ENCODE measurements at regions not wholly inside any gene's neighbourhood (a gene's known extent, or its start where the extent isn't known, plus 50 kb on each side); places are given as distances from the start of the nearest gene placed in this dataset.

GRCh38 chr3:155029941-155030340, 50.2 kb upstream of the MME start:
- no peak for DNase-seq

DNA sequence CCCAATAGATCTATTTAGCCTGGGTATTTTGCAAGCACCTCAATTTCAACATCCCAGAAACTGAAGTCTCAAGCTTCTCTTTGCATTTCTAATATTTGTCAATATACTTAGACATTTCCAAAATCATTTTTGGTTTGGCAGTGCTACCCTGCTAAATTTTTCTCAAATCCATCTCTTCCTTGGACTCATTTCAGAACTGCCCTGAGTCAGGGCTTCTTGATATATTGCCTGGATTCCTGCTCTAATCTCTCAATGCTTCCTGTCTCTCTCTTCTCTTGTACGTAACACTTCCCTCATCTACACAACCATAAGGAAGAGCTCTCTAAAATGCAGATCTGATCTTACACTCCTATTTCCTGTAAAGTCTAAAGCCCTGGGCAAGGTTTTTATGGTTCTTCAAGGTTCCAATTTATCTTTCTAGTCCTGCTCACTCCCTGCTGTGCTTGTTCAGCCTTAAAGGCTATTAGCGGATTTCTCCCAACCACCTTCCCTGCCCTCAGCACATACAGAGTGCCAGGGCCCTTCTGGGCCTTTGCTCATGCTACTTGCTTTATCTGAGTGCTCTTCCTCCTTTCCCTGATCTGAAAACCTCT, 53.0 kb upstream of the MME start:
- DNase-seq, result no peak

- DNase-seq, result no peak
Observed at GRCh38 chr3:155024006-155024638, 56.0 kb upstream of the MME start.

DNA sequence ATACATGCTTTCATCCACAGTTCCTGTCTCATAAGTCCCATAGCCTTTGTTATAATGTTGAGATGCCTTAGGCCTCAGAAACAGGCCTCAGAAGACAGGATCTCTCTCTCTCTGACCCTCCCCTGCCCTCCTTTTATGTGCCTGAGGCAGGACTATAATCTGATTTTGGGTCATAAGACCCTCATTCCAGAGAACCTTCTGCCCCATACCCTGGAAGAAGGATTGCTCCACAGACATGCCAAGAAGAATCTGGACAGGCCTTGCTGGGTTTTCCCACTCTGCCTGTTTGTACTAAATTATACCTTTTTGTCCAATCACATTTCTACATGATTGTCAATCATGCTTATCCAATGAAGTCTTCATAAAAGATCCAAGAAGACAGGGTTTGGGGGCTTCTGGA, 57.2 kb upstream of the MME start:
- DNase-seq, result no peak

DNA sequence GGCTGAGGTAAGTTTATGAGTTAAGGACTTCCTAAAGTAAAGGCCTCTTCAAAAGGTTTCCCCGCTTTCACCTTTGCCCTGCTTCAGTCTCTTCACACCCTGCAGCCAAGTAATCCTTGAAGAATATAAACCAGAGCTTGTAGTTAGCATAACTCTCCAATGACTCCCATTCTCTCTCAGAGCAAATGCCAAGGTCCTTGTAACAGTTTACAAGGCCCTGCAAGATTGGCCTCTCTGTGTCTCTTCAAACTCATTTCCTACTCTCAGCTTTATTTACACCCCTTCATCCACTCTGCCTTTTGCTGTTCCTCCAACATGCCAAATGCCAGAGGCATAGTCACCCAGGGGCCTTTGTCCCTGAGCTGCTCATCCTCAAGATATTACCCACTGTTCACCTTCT, 60.5 kb upstream of the MME start:
- no peak for DNase-seq

- no peak for DNase-seq
Observed at GRCh38 chr3:155018621-155019330, 61.3 kb upstream of the MME start.

DNA sequence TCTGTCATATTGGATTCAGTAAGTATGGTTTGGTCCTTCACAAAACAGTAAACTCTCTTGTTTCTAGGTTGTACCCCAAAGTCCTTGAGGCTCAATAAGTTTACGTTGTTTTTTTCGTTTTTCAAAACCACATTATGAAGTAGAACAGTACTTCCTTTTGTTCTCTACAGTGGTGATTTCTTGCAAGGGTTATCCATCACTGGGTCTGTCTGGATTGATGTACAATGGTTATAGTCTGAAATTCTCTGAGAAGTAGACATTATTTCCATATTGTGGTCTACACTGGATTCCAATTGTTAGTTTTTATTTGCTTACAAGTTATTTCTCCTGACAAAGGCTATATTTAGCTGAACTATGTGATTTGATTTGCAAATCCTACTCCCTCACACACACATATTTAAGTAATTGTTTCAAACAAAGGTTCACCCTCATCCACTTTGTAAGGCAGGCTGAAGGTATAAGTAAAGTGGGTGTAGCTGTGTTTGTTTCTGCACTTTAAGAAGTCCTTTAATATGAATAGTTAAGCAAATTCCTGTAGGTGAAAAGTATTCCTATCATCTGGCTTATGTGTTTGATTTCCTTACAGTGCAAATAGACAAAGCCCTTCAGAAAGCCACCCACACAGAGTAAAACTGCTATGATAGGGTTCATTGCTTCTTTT, 64.2 kb upstream of the MME start:
- no peak for DNase-seq

DNA sequence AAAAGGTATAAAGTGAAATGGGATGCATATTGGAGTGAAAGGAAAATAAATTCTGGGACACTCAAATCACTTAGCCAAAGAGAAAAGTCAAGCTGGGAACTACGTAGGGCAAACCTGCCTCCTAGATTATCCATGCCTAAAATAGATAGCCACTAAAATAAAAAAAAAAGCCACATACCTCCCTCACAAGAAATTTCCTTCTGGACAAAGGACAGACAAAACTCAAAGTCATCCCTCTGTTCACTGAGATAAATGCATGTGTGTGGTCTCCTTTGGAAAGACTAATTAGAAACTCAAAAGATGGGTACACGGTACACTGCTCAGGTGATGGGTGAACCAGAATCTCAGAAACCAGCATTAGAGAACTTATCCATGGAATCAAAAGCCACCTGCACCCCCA, 65.2 kb upstream of the MME start:
- no peak for DNase-seq

DNA sequence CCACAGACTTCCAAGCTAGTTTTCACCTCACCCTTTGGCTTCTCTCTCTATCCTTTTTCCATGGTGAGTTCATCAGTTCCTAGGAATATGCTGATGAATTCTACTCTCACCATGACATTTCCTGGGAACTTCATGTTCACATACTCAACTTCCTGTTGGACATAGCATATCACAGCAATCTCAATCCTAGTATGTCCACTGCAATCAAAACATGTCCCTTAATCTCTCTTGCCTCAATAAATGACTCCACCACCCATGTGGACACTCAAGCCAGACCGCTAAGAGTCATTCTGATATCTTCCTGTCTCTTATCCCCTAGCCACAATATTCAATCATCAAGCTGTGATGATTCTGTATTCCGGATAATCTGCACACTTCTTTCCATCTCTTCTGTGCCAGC, 66.7 kb upstream of the MME start:
- no peak for DNase-seq

GRCh38 chr3:155012584-155012983, 67.5 kb upstream of the MME start:
- DNase-seq, result no peak

DNA sequence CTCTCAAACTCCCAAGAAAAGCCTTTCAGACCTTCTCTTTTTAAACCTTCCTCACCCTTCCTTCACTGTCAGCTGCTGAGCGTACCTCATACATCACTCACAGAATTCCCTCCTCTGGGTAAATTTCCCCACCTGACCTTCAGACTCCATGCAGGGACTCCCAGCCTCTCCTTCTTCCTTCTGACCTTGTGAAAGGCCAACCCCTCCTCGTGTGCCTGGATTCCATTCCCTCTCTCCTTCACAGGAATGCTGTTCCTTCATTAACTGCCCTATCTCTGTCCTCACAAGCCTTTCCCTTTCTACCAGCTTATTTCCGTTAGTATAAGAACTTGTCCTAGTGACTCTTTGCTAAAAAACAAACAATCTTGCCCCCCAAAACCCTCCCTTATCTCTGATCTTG, 69.7 kb upstream of the MME start:
- no peak for DNase-seq

DNA sequence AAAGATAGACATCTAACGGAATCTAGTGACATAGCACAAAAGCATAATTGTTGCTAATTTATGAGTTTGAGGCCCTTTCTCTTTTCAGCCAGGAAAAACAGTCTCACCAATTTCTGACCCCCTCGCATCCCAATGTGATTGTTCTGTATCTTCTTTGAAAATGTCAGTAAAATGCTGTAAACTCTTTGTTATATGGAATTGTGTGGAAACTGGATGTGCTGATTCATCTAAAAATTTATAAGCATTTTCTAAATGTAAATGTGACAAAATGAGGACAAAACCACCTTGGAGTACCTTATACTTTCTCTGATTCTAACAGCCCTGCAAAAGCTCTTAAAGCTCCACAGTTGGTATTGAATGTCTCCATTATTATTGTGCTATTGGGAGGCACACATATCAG, 70.9 kb upstream of the MME start:
- DNase-seq, result no peak

GRCh38 chr3:155007729-155008128, 72.4 kb upstream of the MME start:
- DNase-seq, result no peak

GRCh38 chr3:155001289-155002010, 78.7 kb upstream of the MME start:
- no peak for DNase-seq

DNA sequence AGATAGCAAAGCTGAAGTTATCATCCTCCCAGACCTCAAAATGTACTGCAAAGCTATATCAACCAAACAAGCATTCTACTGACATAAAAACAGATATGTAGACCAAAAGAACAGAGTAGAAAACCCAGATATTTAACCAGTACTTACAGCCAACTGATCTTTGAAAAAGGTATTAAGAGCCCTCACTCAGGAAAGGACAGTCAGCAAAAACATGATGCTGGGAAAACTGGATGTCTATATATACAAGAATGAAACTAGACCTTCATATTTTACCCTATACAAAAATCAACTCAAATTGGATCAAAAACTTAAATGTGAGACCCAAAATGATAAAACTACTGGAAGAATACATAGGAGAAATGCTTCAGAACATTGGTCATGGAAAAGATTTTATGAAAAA, 87.5 kb upstream of the MME start:
- DNase-seq, result no peak

DNA sequence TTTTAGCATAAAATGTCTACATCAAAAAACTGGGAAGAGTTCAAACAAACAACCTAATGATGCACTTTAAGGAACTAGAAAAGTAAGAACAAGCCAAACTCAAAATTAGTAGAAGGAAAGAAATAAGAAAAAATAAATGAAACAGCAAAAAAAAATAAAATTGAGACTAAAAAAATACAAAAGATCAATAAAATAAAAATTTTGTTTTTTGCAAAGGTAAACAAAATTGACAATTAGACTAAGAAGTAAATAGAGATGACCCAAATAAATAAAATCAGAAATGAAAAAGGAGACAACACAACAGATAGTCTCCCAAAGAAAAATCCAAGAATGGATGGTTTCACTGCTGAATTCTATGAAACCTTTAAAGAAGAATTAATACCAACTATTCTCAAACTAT, 89.6 kb upstream of the MME start:
- DNase-seq, result no peak

DNA sequence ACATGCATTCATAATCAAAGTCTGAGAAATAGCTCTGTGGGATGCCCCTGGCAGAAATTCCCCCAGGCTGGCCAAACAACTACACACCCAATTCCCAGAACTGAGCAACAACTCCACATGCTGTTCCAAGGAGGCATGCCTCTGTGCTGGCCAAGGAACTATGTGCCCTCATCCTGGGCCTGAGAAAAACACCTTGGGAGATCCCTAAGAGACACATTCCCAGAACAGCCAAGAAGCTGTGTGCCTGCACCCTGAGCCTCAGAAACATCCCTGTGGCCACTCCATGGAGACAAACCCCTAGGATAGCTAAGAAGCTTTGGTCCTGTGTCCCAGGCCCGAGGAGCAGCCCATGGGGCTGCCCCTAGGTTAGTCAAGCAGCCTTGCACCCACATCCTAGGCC, 92.3 kb upstream of the MME start:
- no peak for DNase-seq

GRCh38 chr3:154981664-154982063, 98.5 kb upstream of the MME start:
- DNase-seq, result no peak

- DNase-seq, result no peak
Observed at GRCh38 chr3:154981201-154981600, 98.9 kb upstream of the MME start.

GRCh38 chr3:154979331-154979730, 100.8 kb upstream of the MME start:
- no peak for DNase-seq

DNA sequence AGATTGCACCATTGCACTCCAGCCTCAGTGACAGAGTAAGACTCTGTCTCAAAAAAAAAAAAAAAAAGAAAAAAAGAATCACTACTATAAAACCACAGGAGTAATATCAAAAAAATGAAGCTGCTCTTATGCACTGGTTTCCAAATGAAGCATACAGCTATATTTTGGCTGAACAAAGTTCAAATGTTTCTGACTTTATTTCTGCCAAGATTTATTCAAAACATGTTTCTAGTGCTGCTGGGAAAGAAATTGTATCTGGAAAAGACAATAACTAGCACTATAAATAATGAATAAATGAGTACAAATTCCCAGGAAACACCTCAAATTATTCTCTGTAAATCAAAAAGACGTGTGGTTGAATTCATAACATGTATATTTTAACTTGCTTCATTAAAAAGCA, 102.5 kb upstream of the MME start:
- DNase-seq, result no peak

DNA sequence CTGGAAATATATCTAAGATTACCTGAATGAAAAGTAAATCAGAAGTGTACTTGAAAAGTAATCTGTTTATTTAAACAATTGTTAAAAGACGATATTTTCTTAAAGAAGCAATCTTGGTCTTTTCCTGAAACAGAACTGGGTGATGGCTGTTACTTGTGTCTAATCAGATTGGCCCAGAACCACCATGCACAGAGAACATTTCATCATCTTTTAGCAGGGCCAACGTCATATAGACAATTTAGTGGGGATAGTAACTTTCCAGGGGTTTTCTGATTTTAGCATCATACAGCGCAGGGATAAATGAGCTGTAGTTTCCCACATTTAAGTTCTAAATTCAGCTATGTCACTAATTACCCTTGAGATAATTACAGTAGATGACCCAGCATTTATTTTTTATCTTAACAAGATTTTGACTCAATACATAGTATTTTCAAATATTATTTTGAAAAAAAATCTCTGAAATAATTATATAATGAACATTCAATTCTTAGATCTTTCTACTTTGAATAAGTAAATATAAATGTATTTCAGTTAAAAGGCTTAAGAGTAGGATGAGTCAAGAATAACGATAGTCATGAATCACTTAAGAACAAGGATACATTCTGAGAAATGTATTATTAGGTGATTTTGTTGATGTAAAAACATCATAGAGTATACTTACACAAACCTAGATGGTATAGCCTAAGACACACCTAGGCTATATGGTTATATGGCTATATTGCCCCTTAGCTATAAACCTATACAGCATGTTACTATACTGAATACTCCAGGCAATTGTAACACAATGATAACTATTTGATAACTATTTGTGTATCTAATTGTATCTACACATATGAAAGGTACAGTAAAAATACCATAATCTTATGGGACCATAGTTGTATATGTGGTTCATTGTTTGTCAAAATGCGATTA, 103.8 kb upstream of the MME start:
- DNase-seq, result no peak

Data from CD4-positive, alpha-beta T cell treated with Interleukin-21 for 1 hour (primary cell).